Left ventricle myocardium inferior (tissue), 1 donor: ENCODE measurements at regions not wholly inside any gene's neighbourhood (a gene's known extent, or its start where the extent isn't known, plus 50 kb on each side); places are given as distances from the start of the nearest gene placed in this dataset.

Experiments
- DNase-seq: peaks from one replicate; pipeline ENCODE4 v3.0.0-alpha.2; 2020
- H3K27ac ChIP-seq: fragments of 200-600 bp; replicated peaks from 2 replicates; pipeline ENCODE4 v1.8.0; 2021
- H3K27me3 ChIP-seq: fragments of 200-600 bp; 2 replicates; pipeline ENCODE4 v1.8.0; 2021; ENCODE audit warnings: low read depth
- H3K36me3 ChIP-seq: fragments of 200-600 bp; 2 replicates; pipeline ENCODE4 v1.8.0; 2021
- H3K4me1 ChIP-seq: fragments of 200-600 bp; 2 replicates; pipeline ENCODE4 v1.8.0; 2021
- H3K4me3 ChIP-seq: fragments of 200-600 bp; 2 replicates; pipeline ENCODE4 v1.8.0; 2021; ENCODE audit warnings: mild to moderate bottlenecking, moderate library complexity
- H3K9me3 ChIP-seq: fragments of 200-600 bp; replicated peaks from 2 replicates; pipeline ENCODE4 v1.8.0; 2021
- intact Hi-C: fragments of 100-400 bp; cut with micrococcal nuclease; formaldehyde crosslinking; loops from one replicate; pipeline ENCODE4 v1.11.0; 2022
- TF ChIP-seq, protein P1 (sequence below): fragments of 200-600 bp; IDR thresholded peaks from 2 replicates; pipeline ENCODE4 v1.8.0; 2021; ENCODE audit warnings: antibody characterized with exemption, mild to moderate bottlenecking, borderline replicate concordance
- donor health status: DM: no; HTN: yes; CAD: no; lungs with severe emphysema.

DNA sequence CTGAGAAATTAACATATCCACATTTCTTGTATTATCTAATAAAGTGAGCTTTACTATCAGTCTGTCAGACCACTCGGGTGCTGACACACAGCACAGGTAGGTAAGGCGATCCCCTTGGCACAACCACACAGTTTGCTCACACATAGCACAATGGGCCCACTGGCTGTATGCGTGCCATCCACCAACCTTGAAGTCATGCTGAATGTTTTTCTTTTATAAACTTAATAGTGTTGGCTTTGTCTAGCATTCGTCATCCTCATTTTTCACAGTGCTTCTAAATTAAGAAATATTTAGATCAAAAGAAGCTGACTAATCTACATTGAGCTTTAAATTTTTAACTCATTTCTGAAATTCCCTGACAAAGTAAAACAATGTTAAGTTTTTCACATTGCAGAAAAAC, 50.0 kb upstream of the PAPOLG start:
- TF ChIP-seq, protein P1, sequence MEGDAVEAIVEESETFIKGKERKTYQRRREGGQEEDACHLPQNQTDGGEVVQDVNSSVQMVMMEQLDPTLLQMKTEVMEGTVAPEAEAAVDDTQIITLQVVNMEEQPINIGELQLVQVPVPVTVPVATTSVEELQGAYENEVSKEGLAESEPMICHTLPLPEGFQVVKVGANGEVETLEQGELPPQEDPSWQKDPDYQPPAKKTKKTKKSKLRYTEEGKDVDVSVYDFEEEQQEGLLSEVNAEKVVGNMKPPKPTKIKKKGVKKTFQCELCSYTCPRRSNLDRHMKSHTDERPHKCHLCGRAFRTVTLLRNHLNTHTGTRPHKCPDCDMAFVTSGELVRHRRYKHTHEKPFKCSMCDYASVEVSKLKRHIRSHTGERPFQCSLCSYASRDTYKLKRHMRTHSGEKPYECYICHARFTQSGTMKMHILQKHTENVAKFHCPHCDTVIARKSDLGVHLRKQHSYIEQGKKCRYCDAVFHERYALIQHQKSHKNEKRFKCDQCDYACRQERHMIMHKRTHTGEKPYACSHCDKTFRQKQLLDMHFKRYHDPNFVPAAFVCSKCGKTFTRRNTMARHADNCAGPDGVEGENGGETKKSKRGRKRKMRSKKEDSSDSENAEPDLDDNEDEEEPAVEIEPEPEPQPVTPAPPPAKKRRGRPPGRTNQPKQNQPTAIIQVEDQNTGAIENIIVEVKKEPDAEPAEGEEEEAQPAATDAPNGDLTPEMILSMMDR: no peak
- Histone ChIP-seq H3K27me3 (peaks cover 13% of the 10 kb centered on the region), H3K4me1 (no peaks in the 10 kb centered on the region), H3K4me3 (no peak overlapping the region), H3K9me3 (no peaks in the 10 kb centered on the region), H3K36me3 (no peaks in the 10 kb centered on the region), H3K27ac (no peak overlapping the region)
- intact Hi-C loops: loop anchor here (5.0 kb wide), 1 partner anchor 291 kb away; no protein-coding TSS in a partner anchor
- DNase-seq: no peak
